ENCODE measurements at regions not wholly inside any gene's neighbourhood (a gene's known extent, or its start where the extent isn't known, plus 50 kb on each side); places are given as distances from the start of the nearest gene placed in this dataset.

- no peak for DNase-seq (ENCODE audit: low read depth)
Observed at GRCh38 chr6:166774770-166775169, 147.7 kb upstream of the RPS6KA2 start.

DNA sequence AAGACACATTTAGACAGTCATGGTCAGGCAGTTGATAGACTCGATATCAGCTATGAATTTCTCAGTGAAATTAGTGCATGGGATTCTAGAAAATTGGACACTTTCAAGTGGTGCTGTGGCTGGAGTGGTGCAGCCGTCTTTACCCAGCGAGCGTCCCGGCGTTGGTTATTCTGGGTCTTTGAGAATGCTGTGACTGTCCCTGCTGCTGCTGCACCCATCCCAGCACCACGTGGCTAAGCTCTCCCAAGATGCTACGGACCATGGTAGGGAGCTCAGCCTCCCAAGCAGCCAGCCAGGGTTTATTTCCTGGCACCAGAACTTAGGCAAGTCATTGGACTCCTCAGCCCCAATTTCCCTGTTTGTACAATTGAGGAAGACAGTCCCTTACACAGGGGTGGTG, 147.2 kb upstream of the RPS6KA2 start:
- no peak for DNase-seq (ENCODE audit: low read depth)

DNA sequence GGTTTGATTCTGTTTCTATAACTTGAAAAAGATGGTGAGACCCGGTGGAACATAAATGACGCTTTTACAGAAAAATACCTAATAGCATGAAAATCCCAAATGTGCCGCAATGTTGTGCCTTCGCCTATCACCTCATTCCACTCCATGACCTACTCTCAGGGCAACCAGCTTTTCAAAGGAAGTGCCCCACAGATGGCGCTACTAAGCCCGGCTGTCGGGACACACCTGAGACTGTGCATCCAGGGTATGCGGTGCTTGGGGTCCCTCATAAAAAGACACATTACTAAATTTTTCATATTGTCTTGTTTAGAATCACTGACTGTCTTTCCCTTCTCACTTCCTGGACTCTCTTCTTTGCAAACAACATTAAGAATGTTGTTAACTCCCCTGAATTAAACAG, 145.5 kb upstream of the RPS6KA2 start:
- DNase-seq (ENCODE audit: low read depth) = no peak

GRCh38 chr6:166771701-166772100, 144.7 kb upstream of the RPS6KA2 start:
- no peak for DNase-seq (ENCODE audit: low read depth)

DNA sequence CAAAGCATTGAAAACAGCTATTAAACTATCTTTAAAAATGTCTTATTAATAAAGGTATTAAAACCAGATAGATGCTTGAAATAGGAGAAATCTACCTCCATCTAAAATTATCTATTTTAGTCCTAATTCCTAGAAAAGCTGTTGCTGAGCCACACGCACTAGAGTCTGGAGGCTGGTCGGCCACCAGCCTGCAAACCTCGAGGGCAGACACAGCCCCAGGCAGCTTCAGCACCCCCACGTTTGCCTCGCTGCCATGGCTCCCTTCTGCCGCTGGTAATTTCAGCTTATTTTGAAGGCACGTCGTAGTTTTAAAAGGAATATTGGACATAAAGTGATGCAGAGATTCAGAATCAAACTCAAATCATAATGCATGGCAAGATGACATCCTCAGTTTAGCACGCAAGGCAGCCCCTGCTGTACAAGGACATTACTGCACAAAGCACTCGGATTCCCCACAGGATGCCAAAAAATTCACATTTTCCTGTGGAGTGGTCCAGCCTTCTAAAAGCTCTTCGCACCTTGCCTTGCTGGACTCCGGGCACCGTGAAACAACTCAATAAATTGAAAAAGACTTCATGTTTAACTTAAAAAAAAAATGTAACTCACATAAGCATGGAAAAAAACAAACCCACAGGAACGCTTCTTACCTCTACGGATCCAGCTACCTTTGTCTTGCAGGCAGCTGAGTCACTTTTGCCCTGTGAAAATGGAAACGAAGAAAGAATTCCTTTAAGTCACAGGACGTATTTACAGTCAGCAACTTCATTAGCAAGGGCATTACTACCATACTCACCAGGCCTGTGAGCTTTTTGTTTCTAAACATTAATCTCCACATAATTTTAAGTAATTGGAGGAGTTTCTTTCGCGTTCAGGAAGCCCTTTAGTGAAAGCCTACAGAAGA, 143.4 kb upstream of the RPS6KA2 start:
- no peak for DNase-seq (ENCODE audit: low read depth)

DNA sequence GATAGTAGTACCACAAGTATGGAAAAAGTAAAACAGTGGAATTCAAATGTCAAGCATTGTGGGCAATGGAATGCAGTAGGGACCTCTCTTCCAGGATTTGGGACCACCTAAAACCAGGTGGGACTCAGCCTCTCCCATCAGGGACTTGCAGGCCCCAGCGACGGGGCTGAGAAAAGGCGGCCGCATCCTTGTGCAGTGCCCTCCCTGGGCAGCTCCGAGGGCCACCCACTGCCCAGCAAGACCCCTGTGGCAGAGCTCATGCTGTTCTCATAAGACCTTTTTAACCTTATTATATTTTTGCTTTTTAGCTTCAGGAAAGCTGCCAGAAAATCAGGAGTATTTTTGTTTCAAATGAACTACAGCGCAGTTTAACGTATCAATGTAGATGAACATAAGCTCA, 142.6 kb upstream of the RPS6KA2 start:
- DNase-seq (ENCODE audit: low read depth) = no peak

DNA sequence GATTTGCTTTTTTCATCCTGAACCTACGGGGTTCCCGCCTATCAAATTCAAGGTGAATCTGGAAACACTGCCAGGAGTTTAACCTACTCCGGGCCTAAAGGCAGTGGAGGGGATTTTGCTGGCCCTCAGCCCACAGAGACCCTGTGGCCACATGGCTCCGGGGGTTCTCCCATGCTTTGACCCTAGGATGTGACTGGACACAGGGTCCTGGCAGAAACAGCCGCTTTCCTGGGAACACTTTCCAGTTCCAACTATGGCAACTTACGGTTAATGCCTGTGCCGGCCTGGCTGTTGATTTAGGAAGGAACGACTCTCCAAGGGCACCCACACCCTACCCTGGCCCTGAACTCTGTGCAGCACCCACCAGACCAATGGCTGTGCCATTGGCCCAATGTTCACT, 141.7 kb upstream of the RPS6KA2 start:
- no peak for DNase-seq (ENCODE audit: low read depth)

GRCh38 chr6:166767230-166767629, 140.2 kb upstream of the RPS6KA2 start:
- no peak for DNase-seq (ENCODE audit: low read depth)

GRCh38 chr6:166766769-166767168, 139.7 kb upstream of the RPS6KA2 start:
- DNase-seq (ENCODE audit: low read depth) = no peak

- no peak for DNase-seq (ENCODE audit: low read depth)
Observed at GRCh38 chr6:166765234-166765541, 138.1 kb upstream of the RPS6KA2 start.

- DNase-seq (ENCODE audit: low read depth) = no peak
Observed at GRCh38 chr6:166764473-166765233, 137.6 kb upstream of the RPS6KA2 start.

DNA sequence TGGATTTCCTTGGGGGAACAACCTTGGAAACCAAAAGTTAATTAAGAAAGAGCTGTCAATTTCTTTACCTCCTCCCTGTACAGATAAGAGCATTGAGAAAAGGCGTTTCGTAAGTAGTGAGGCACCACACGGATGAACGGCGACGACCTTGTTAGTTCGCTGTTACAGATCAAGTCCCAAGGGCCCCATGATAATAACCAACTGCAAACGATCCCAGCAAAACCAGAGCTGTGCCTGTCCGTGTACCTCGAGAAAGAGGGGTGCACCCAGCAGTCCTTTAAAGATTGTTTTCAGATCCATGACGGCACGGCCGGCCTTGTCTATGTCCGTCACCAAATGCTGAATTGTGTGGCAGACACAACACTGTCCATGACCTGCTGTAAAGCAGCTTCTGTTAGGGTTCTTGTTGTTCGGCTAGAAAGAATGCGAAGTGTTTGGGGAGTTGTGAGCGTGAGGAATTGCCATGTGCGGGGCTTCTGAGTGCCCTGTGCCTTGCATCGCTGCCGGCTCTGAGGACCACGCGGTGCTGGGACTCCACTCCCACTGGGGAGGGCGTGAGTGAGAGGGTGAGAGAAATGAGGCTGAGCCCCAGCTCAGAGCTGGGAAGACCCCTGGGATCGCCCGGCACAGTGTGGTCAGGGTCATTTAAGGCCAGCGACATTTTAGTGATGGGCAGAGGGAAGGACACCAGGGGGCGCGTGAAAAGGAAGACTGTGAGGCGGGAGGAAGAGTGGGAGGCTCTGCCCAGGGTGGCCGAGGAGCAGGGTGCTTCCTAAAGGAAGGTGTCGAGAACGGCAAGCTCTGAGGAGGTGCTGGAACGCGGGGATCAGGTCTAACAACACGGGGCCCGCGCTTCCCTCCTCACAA, 136.8 kb upstream of the RPS6KA2 start:
- no peak for DNase-seq (ENCODE audit: low read depth)

DNA sequence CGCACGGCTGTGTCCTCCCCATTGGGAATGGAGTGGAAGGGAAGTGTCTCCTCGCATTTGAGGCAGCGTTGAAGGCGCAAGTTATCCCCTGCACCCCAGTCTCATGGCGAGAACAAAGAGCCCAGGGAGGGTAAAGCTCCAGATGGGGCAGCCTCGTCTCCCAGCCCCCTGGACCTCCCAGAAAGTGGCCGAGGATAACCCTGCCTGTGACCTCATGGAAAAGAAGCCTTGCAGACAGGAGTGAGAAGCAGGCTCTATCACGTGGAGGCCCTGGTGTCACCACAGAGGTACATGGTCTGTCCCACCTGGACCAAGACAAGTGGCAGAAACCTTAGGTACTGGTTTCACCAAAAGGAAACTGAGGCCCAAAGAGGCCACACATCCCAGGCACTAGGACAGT, 134.8 kb upstream of the RPS6KA2 start:
- DNase-seq (ENCODE audit: low read depth) = no peak

- DNase-seq (ENCODE audit: low read depth) = peak; percentile 68
Observed at GRCh38 chr6:166760288-166760687, 133.2 kb upstream of the RPS6KA2 start.

- DNase-seq (ENCODE audit: low read depth) = no peak
Observed at GRCh38 chr6:166758136-166758704, 131.2 kb upstream of the RPS6KA2 start.

- DNase-seq (ENCODE audit: low read depth) = peak; percentile 16
Observed at GRCh38 chr6:166757232-166758135, 130.4 kb upstream of the RPS6KA2 start.

DNA sequence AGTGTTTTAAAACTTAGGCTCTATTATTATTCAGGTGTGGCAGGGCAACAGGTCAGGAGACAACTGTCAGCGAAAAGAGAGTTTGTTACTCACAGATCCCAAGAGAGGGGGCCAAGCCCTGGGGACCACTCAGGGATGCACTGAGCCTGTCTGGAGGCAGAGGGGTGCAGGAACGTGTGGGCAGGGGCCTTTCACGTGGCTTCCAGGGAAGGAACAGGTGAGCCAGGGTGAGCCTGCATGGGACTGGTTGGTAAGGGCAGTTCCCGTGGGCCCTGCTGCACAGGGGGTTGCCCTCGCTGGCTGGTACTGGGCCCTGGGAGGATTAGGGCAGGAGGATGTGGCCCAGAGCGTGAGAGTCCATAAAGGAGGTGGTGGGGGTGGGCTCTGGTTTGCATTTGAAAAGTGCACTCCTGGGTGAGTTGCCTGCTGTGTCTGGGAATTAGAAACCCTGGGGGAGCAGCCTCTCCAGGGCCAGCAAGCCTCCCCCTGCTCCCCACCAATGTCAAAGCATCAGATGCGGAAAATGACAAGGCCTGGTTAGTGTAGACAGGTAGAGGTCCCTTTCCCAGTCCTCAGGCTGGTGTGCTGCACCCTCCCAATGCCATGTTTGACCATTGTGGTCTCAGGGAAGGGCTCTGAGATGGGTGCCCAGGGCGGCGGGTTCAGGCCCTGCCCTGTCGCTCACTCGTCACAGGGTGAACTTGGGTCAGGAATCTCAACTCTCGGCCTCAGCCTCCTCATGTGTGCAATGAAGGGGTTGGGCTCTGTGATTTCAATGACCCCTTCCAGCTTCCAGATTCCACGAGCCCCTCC, 127.4 kb upstream of the RPS6KA2 start:
- no peak for DNase-seq (ENCODE audit: low read depth)

GRCh38 chr6:166752928-166753721, 126.1 kb upstream of the RPS6KA2 start:
- DNase-seq (ENCODE audit: low read depth) = no peak

DNA sequence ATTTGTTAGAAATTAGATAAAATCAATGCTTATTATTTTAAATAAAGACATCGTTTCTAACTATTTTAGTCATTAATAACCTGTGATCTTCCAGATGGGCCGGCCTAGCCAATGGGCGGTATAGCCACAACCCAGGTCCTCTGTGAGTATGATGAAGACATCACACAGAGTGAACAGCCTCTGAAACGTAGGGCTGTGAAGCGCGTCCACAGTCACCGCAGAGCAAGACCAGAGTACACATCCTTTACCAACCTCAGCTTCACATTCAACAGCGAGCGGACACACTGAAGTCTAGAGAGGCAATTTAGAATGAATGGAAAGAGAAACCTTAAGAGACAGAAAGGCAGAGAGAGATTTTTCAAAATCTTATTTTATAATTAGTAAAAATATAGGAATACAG, 125.0 kb upstream of the RPS6KA2 start:
- DNase-seq (ENCODE audit: low read depth) = no peak
